Fibroblast of skin of back (primary cell): ENCODE measurements at regions not wholly inside any gene's neighbourhood (a gene's known extent, or its start where the extent isn't known, plus 50 kb on each side); places are given as distances from the start of the nearest gene placed in this dataset.

Experiments used
- DNase-seq: peaks from one replicate; pipeline ENCODE4 v3.0.0-alpha.2; 2013

- DNase-seq = no peak
Measured at GRCh38 chr10:124286621-124287020, 132.1 kb downstream of the OAT start.

DNA sequence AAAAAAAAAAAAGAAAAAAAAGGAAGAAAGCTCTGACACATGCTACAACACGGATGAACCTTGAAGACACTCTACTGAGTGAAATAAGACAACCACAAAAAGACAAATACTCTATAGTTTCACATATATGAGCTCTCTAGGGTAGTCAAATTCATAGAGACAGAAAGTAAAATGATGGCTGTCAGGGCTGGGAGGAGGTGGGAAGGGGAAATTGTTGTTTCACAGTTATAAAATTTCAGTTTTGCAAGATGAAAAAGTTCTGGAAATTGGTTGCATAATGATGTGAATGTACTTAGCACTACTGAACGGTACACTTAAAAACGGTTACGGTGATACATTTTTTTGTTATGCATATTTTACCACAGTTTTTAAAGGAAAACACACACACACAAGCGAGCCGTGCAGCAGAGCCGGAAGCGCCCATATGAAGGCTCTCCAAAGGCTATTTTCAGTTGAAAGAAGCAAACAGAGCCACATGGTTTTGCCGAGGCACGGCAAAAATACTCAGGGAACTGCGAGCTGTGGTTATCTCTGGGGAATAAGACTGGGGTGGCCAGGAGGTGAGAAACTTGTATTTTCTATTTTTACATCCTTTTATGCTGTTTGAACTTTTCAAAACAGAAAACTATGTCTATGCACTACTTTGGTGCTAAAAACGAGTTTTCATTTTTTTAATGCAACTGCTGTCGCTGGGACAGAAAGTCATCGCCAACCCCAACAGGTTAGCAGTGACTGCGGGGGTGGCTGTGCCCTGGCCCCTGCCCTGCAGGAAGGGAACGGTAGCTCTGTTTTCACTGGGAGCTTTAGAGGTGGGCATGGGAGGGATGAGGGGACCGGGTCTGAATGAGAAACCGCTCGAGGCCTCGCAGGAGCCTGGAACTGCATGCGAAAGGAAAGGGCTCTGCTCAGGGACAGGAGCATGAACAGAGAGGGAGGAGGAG lies 132.9 kb downstream of the OAT start:
- DNase-seq = peak; percentile 71

- no peak for DNase-seq
Measured at GRCh38 chr10:124283949-124284250, 134.8 kb downstream of the OAT start.

DNA sequence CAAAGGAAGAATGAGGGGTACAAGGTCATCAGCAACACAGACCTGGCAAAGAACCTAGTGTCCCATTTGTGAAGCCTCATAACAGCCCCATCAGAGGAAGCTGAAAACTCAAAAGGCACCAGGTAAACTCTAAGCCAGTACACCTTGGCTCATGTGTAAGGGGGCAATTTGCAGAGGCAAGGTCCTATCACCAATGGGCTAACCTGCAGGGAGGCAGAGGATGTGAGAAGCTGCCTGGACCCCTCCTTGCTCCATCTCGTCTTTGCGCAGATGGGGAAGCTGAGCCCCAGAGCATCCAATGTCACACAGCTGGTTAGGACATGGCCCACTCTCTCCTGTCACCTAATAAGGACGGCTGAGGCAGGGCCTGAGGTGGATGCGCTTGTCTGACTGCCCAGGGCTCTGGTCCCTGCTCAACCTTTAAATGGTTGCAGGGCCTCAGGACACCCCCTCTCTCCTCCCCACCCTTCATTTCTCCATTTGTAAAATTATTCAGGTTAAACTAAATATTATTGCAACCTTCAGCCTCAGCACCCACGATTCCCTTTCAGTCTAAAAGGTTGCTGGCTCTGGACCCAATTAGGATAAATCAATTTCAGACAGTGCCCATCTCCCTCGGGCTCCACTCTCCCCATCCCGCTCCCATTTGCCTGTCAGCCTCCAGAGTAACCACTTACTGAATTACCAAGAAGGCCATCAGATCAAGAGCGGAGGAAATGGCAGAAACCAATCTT lies 135.3 kb downstream of the OAT start:
- DNase-seq = no peak

GRCh38 chr10:124282326-124282725 lies 136.4 kb downstream of the OAT start:
- no peak for DNase-seq

DNA sequence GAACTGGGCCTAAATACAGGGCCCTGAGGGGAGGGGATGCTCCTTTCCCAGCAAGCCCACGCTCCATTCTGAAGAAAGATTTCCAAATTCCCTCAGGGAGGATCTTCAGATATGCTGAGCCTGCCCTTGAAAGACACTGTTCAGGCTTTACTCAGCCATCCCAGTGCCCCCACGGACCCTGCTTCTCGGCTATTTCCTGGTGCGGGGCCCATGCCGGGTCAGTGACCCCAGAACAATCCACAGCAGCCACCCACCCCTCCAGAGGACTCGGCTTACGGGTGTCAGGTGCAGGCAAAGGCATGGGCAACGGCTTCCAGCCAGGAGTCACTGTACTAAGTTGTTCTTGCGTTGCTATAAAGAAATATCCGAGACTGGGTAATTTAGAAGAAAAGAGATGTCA lies 137.1 kb downstream of the OAT start:
- no peak for DNase-seq

GRCh38 chr10:124280916-124281315 lies 137.8 kb downstream of the OAT start:
- DNase-seq = no peak

DNA sequence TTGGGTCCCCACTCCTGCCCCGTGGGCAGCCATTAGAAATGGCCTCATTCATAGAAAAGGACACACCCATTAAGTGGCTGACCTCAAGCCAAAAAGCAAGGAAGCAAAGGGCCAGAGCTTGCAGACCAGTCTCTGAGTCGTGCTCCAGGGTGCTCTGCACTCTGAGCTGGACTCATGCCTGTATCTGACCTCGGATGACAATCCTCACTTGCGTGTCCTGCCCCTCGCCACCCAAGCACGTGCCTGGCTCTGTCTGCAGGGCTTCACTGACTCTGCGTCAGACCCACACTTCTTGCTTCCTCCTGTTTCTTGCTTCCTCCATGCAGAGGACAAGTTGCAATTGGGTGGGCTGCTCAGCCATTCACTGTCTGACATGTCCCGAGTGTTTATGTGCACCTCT lies 138.8 kb downstream of the OAT start:
- no peak for DNase-seq

DNA sequence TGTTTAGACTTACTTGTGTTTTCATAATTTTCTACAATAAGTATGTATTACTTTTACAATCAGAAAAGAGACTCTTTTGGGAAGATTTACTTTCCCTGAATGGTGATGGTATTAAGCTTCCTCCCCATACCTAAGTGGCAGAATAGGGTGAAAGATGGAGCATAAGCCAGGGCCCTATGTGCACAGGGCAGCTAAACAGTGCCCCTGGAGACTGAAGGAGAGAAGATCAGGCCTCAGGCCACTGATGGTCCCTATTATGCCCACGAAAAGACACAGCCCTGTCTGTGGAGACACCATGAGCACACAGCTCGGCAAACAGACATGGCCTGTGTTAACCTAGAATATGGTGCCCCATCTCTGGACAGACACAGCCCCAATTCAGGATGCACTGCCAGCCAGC lies 139.4 kb downstream of the OAT start:
- DNase-seq = no peak

GRCh38 chr10:124278356-124278755 lies 140.4 kb downstream of the OAT start:
- DNase-seq = no peak

GRCh38 chr10:124273141-124273540 lies 145.6 kb downstream of the OAT start:
- no peak for DNase-seq

GRCh38 chr10:124271676-124272075 lies 147.0 kb downstream of the OAT start:
- peak; percentile 28 for DNase-seq

GRCh38 chr10:124270530-124271327 lies 148.0 kb downstream of the OAT start:
- no peak for DNase-seq

- DNase-seq = no peak
Measured at GRCh38 chr10:124268976-124269375, 149.7 kb downstream of the OAT start.

GRCh38 chr10:124267911-124268549 lies 150.7 kb downstream of the OAT start:
- DNase-seq = no peak

- peak; percentile 56 for DNase-seq
Measured at GRCh38 chr10:124267231-124267885, 151.4 kb downstream of the OAT start.

DNA sequence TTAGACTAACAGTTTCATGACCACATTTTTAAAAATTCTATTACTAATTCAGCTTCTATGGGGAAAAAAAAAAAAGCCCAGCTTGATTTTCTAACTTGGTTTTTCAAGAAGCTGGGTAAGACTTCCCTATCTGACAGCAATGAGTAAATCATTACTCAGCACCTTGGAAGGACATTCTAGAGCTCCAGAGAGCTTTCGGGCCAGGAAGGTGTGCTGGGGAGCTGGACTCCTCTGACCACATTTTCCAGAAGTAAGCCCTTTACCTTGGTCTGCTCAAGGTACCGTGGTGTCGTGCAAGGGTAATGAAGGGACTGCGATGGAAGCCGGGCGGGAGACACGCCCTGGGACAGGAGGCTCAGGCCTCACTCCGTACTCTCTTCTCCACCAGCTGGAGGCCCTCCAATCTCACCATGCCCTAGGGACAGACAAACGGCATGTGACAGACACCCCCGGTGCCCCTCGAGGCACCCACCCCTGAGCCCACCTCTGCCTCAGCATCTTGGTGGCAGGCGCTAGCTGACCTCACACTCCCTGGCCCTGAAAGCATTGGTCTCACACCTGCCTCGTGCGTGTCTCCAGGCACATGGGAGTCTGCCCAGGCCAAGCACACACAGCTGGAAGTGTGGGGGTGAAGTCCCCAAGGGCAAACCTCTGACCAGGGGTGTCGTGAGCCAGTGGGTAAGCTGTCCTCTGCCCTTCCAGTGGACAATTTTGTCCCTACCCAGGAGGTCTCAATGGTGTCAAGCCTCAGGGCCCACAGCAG lies 152.1 kb downstream of the OAT start:
- DNase-seq = peak; percentile 27

DNA sequence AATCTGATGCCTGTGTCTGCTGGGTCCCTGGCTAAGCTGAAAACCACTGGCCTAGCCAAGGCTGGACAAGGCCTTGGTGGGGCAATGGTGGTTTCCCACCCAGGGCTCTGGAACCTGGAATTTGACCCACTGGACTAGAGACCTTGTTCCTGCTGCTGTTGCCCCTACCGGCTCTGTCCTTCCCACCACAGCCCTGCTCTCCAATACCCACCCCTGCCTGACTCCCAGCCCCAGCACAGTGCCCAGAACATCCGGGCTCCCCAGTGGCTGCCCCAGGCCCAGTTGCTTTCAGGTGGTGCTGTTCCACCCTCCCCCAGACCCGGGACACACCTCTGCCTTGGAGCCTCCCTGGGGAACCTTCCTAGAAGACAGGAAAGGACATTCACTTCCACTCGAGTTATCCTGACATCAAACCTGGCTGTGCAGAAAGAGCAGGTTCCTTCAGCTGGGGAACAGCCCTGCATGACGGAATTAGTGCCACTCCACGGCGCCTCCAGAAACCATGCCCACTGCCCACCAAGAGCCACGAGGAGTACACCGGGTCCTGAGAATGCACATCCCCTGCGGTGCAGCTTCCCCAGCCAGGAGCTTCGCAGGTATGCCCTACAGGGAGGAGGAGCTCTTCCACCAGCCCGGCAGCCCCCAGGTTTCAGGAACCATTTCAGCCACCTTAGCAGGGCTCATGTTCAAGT lies 152.8 kb downstream of the OAT start:
- DNase-seq = no peak

DNA sequence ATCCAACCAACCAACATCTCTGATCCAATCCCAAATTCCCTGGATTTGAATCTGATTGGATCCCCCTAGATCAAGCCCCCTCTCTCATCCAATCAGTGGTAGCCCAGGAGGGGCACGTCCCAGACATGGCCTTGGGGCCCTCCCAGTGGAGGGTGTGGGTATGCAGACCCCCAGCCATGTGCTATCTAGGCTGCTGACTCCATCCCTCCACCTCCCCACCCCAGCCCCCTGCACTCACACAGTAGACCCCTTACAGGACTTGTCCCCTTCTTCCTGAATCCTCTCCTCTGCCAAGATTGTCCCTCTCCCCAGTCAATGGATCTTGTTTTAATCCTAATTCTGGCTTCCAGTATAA lies 153.4 kb downstream of the OAT start:
- DNase-seq = no peak

DNA sequence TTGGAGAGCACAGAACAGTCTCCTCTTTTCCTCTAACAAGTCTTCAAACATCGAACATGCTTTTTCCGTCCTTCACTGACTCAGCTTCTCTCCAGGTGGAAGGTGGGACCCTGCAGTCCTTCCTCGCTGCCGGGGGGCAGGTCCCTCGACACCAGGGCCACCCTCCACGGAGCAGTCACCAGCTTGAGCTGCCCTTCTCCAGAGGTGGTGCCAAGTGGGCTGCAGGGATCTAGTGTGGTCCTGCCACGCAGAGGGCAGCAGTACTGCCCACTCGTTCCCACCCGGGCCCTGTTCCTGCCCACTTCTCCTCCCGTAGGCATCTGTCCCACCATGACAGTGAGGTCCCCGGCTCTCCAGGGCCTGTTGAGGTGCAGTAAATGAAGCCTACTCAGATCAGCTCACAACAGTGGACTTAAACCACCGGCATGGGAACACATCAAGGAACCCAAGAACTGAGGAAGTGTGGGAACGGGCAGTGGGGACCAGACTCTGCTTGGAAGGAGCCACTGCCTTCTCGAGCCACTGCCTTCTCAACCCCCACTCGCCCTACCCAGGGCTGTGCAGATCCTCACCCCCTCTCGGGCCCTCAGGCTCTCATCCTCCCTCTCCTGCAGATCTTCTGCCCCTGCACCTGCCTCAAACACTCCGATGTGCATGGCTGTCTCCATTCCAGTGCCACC lies 153.9 kb downstream of the OAT start:
- DNase-seq = no peak
